A549 (cell line): ENCODE measurements at regions not wholly inside any gene's neighbourhood (a gene's known extent, or its start where the extent isn't known, plus 50 kb on each side); places are given as distances from the start of the nearest gene placed in this dataset.

Source experiments
- CTCF ChIP-seq: fragments of >200 bp; sonication (Bioruptor Twin); formaldehyde crosslinking; IDR thresholded peaks from 3 replicates; pipeline ENCODE4 v1.5.1; 2016
- FOSL2 ChIP-seq, 2 experiments: fragments of 450-650 bp in 1 of 2; fragments of >200 bp in 1 of 2; sonication (Bioruptor Twin) in 1 of 2; formaldehyde crosslinking; IDR thresholded peaks; 2 replicates each; pipeline versions ENCODE4 v1.5.0 to v1.6.1; 2016 to 2020; ENCODE audit warnings: mild to moderate bottlenecking in 1 of 2, moderate library complexity in 1 of 2
- TF ChIP-seq, protein P1 (sequence below): fragments of 250-450 bp; sonication (Bioruptor Pico); IDR thresholded peaks from 2 replicates; pipeline ENCODE4 v1.5.0; 2020; ENCODE audit warnings: low read depth, mild to moderate bottlenecking, moderate library complexity
- TF ChIP-seq, protein P2 (sequence below): fragments of 200-600 bp; sonication (generic); IDR thresholded peaks from 2 replicates; pipeline ENCODE4 v1.6.1; 2016; ENCODE audit warnings: antibody characterized with exemption, mild to moderate bottlenecking, moderate library complexity

GRCh38 chr14:51458563-51458955 is 193.2 kb upstream of the FRMD6 start:
- TF ChIP-seq, protein P1, sequence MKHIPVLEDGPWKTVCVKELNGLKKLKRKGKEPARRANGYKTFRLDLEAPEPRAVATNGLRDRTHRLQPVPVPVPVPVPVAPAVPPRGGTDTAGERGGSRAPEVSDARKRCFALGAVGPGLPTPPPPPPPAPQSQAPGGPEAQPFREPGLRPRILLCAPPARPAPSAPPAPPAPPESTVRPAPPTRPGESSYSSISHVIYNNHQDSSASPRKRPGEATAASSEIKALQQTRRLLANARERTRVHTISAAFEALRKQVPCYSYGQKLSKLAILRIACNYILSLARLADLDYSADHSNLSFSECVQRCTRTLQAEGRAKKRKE (CRISPR knock-in tag) = no peak
- no peak for TF ChIP-seq CTCF
- no peak for TF ChIP-seq FOSL2 (IDR thresholded peaks at IDR 0.05)
- no peak for TF ChIP-seq FOSL2 (CRISPR knock-in tag; IDR thresholded peaks at IDR 0.05)
- TF ChIP-seq, protein P2, sequence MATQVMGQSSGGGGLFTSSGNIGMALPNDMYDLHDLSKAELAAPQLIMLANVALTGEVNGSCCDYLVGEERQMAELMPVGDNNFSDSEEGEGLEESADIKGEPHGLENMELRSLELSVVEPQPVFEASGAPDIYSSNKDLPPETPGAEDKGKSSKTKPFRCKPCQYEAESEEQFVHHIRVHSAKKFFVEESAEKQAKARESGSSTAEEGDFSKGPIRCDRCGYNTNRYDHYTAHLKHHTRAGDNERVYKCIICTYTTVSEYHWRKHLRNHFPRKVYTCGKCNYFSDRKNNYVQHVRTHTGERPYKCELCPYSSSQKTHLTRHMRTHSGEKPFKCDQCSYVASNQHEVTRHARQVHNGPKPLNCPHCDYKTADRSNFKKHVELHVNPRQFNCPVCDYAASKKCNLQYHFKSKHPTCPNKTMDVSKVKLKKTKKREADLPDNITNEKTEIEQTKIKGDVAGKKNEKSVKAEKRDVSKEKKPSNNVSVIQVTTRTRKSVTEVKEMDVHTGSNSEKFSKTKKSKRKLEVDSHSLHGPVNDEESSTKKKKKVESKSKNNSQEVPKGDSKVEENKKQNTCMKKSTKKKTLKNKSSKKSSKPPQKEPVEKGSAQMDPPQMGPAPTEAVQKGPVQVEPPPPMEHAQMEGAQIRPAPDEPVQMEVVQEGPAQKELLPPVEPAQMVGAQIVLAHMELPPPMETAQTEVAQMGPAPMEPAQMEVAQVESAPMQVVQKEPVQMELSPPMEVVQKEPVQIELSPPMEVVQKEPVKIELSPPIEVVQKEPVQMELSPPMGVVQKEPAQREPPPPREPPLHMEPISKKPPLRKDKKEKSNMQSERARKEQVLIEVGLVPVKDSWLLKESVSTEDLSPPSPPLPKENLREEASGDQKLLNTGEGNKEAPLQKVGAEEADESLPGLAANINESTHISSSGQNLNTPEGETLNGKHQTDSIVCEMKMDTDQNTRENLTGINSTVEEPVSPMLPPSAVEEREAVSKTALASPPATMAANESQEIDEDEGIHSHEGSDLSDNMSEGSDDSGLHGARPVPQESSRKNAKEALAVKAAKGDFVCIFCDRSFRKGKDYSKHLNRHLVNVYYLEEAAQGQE = no peak
